ENCODE measurements at regions not wholly inside any gene's neighbourhood (a gene's known extent, or its start where the extent isn't known, plus 50 kb on each side); places are given as distances from the start of the nearest gene placed in this dataset.
A peak's percentile ranks its signal among the peaks of the same experiment; 100 is the strongest.

DNA sequence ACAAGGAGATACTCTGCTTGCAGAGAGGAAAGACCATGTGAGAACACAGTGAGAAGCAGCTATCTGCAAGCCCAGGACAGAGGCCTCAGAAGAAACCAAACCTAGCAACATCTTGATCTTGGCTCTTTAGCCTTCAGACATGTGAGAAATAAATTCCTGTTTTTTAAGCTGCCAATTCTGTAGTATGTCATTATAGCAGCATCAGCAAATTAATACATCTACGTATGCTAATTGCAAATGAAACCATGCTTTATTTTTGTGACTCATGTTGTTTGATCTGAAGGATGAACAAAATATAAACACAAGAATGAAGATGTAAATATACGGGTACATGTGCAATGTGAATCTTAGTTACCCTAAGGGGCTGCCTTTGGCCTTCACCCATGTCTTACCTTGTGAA is 714.4 kb upstream of the ARPP21 start:
- Histone ChIP-seq H3K36me3 (no peaks in the 10 kb centered on the region), H3K9me3 (peaks cover 0 to 6% (median 0%) of the 10 kb centered on the region in 11 donors), H3K4me3 (no peak overlapping the region), H3K27ac (no peak overlapping the region), H3K27me3 (no peaks in the 10 kb centered on the region), H3K4me1 (no peaks in the 10 kb centered on the region)
- TF ChIP-seq, protein P1, sequence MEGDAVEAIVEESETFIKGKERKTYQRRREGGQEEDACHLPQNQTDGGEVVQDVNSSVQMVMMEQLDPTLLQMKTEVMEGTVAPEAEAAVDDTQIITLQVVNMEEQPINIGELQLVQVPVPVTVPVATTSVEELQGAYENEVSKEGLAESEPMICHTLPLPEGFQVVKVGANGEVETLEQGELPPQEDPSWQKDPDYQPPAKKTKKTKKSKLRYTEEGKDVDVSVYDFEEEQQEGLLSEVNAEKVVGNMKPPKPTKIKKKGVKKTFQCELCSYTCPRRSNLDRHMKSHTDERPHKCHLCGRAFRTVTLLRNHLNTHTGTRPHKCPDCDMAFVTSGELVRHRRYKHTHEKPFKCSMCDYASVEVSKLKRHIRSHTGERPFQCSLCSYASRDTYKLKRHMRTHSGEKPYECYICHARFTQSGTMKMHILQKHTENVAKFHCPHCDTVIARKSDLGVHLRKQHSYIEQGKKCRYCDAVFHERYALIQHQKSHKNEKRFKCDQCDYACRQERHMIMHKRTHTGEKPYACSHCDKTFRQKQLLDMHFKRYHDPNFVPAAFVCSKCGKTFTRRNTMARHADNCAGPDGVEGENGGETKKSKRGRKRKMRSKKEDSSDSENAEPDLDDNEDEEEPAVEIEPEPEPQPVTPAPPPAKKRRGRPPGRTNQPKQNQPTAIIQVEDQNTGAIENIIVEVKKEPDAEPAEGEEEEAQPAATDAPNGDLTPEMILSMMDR (IDR thresholded peaks at IDR 0.05), result no peak
- ATAC-seq, result no peak
- intact Hi-C loops (cut with DNase I), result no loop called here
- DNase-seq, result no peak
- 92 to 95% methylated on average over 2 of the region's 2 CpGs for WGBS, 2 donors

- Histone ChIP-seq H3K4me1 (no peaks in the 10 kb centered on the region), H3K9me3 (peaks cover 0 to 14% (median 0%) of the 10 kb centered on the region in 11 donors), H3K4me3 (no peak overlapping the region), H3K27me3 (no peaks in the 10 kb centered on the region), H3K36me3 (no peaks in the 10 kb centered on the region), H3K27ac (no peak overlapping the region)
- intact Hi-C loops (cut with DNase I), result no loop called here
- 72 to 75% methylated on average over 1 of the region's 1 CpG for WGBS, 2 donors
- no peak for ATAC-seq
- DNase-seq, result no peak
- TF ChIP-seq, protein P1 (IDR thresholded peaks at IDR 0.05), result no peak
These were observed 713.5 kb upstream of the ARPP21 start for GRCh38 chr3:34925851-34926250.

- Histone ChIP-seq H3K27me3 (no peaks in the 10 kb centered on the region), H3K4me3 (no peak overlapping the region), H3K36me3 (no peaks in the 10 kb centered on the region), H3K4me1 (no peaks in the 10 kb centered on the region), H3K27ac (no peak overlapping the region), H3K9me3 (peaks cover 0 to 22% (median 0%) of the 10 kb centered on the region in 11 donors)
- no peak for DNase-seq
- no peak for ATAC-seq
- TF ChIP-seq, protein P1 (IDR thresholded peaks at IDR 0.05), result no peak
- intact Hi-C loops (cut with DNase I), result no loop called here
These were observed 710.3 kb upstream of the ARPP21 start for GRCh38 chr3:34929036-34929435.

DNA sequence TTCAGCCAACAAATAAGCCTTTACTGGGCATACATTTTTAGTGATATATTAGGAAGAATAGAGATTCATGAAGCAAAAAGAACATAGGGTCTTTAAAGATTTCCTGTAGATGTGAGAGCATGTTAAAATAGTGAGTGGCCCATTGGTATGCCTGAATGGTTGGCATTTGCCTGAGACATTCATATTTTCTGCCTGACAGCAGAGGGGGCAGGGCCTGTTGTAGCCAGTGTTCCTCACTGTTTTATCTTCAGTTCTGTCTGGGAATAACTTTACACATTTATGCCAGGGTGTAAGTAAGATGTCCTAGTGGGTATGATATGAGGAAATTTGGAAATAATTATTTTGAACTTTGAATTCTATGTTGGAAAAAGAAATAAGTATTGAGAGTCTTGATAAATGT is 704.7 kb upstream of the ARPP21 start:
- H3K27me3 ChIP-seq, result no peaks in the 10 kb centered on the region
- no peak overlapping the region for H3K4me3 ChIP-seq
- H3K36me3 ChIP-seq, result peaks cover 0 to 6% (median 0%) of the 10 kb centered on the region in 9 donors
- H3K9me3 ChIP-seq, result peaks cover 0 to 26% (median 11%) of the 10 kb centered on the region in 11 donors
- peak overlapping the region in 1 of 10 donors; percentile 40 for H3K27ac ChIP-seq
- DNase-seq (no peak), ATAC-seq (peak in 1 of 8 donors; percentile 22)
- intact Hi-C loops (cut with DNase I), result no loop called here
- TF ChIP-seq, protein P1 (IDR thresholded peaks at IDR 0.05), result no peak
- no peaks in the 10 kb centered on the region for H3K4me1 ChIP-seq

Measured in heart right ventricle (tissue), 16 donors.